ENCODE measurements at regions not wholly inside any gene's neighbourhood (a gene's known extent, or its start where the extent isn't known, plus 50 kb on each side); places are given as distances from the start of the nearest gene placed in this dataset.
A peak's percentile ranks its signal among the peaks of the same experiment; 100 is the strongest.
"Not testable (repeated sequence)": the region's sequence is repeated elsewhere in the genome, so short reads cannot be mapped to it uniquely, and the experiment has no call there.

GRCh38 chr13:24931450-24932251 lies 164.3 kb upstream of the PABPC3 start:
- no peaks in the 10 kb centered on the region for H3K36me3 ChIP-seq (ENCODE audit: control insufficient read depth, insufficient read depth, low read length)
- peak overlapping the region; percentile 56 for H3K4me3 ChIP-seq (ENCODE audit: low read depth, low read length)
- peaks cover 20% of the 10 kb centered on the region for H3K27me3 ChIP-seq (ENCODE audit: control insufficient read depth, insufficient read depth, low read length)
- no peaks in the 10 kb centered on the region for H3K9me3 ChIP-seq (ENCODE audit: control insufficient read depth, insufficient read depth, low read length)
- no peak overlapping the region for H3K9ac ChIP-seq (ENCODE audit: low read depth, low read length)
- peaks cover 10% of the 10 kb centered on the region for H3K4me1 ChIP-seq (ENCODE audit: control insufficient read depth, insufficient read depth, low read length)
- no peak overlapping the region for H3K27ac ChIP-seq (ENCODE audit: low read depth, low read length)

- not testable (repeated sequence) for H3K27ac ChIP-seq (ENCODE audit: low read depth, low read length); H3K9ac ChIP-seq (ENCODE audit: low read depth, low read length)
These were observed 162.6 kb upstream of the PABPC3 start for GRCh38 chr13:24933106-24934023.

GRCh38 chr13:24934024-24934385 lies 161.9 kb upstream of the PABPC3 start:
- H3K4me1 ChIP-seq (ENCODE audit: control insufficient read depth, insufficient read depth, low read length); H3K36me3 ChIP-seq (ENCODE audit: control insufficient read depth, insufficient read depth, low read length); H3K9ac ChIP-seq (ENCODE audit: low read depth, low read length); H3K27ac ChIP-seq (ENCODE audit: low read depth, low read length); H3K4me3 ChIP-seq (ENCODE audit: low read depth, low read length); H3K9me3 ChIP-seq (ENCODE audit: control insufficient read depth, insufficient read depth, low read length): not testable (repeated sequence)
- H3K27me3 ChIP-seq (ENCODE audit: control insufficient read depth, insufficient read depth, low read length) = peaks cover 20% of the 10 kb centered on the region

More at GRCh38 chr13:24933106-24934023, 162.6 kb upstream of the PABPC3 start:
- not testable (repeated sequence) for H3K4me1 ChIP-seq (ENCODE audit: control insufficient read depth, insufficient read depth, low read length); H3K36me3 ChIP-seq (ENCODE audit: control insufficient read depth, insufficient read depth, low read length); H3K9me3 ChIP-seq (ENCODE audit: control insufficient read depth, insufficient read depth, low read length); H3K4me3 ChIP-seq (ENCODE audit: low read depth, low read length)
- peaks cover 20% of the 10 kb centered on the region for H3K27me3 ChIP-seq (ENCODE audit: control insufficient read depth, insufficient read depth, low read length)

- Histone ChIP-seq H3K27ac (ENCODE audit: low read depth, low read length) (no peak overlapping the region), H3K36me3 (ENCODE audit: control insufficient read depth, insufficient read depth, low read length) (no peaks in the 10 kb centered on the region), H3K4me3 (ENCODE audit: low read depth, low read length) (no peak overlapping the region), H3K9me3 (ENCODE audit: control insufficient read depth, insufficient read depth, low read length) (peaks cover 5% of the 10 kb centered on the region; the same call in 1 of the 2 replicates), H3K9ac (ENCODE audit: low read depth, low read length) (no peak overlapping the region), H3K4me1 (ENCODE audit: control insufficient read depth, insufficient read depth, low read length) (0 out of 2 replicates have a peak, but pooled peaks cover 5% of the 10 kb centered on the region), H3K27me3 (ENCODE audit: control insufficient read depth, insufficient read depth, low read length) (no peaks in the 10 kb centered on the region)
These were observed 157.0 kb upstream of the PABPC3 start for GRCh38 chr13:24938966-24939365.

- not testable (repeated sequence) for H3K27me3 ChIP-seq (ENCODE audit: control insufficient read depth, insufficient read depth, low read length); H3K9me3 ChIP-seq (ENCODE audit: control insufficient read depth, insufficient read depth, low read length); H3K9ac ChIP-seq (ENCODE audit: low read depth, low read length); H3K4me1 ChIP-seq (ENCODE audit: control insufficient read depth, insufficient read depth, low read length); H3K4me3 ChIP-seq (ENCODE audit: low read depth, low read length); H3K36me3 ChIP-seq (ENCODE audit: control insufficient read depth, insufficient read depth, low read length); H3K27ac ChIP-seq (ENCODE audit: low read depth, low read length)
These were observed 154.8 kb upstream of the PABPC3 start for GRCh38 chr13:24941023-24941713.

GRCh38 chr13:24943136-24943535 lies 152.8 kb upstream of the PABPC3 start:
- H3K27ac ChIP-seq (ENCODE audit: low read depth, low read length) = no peak overlapping the region
- H3K36me3 ChIP-seq (ENCODE audit: control insufficient read depth, insufficient read depth, low read length) = no peaks in the 10 kb centered on the region
- H3K9ac ChIP-seq (ENCODE audit: low read depth, low read length) = no peak overlapping the region
- H3K4me1 ChIP-seq (ENCODE audit: control insufficient read depth, insufficient read depth, low read length) = 0 out of 2 replicates have a peak, but pooled peaks cover 5% of the 10 kb centered on the region
- peaks cover 5% of the 10 kb centered on the region; the same call in 1 of the 2 replicates for H3K9me3 ChIP-seq (ENCODE audit: control insufficient read depth, insufficient read depth, low read length)
- H3K27me3 ChIP-seq (ENCODE audit: control insufficient read depth, insufficient read depth, low read length) = no peaks in the 10 kb centered on the region
- no peak overlapping the region for H3K4me3 ChIP-seq (ENCODE audit: low read depth, low read length)

GRCh38 chr13:24944073-24944472 lies 151.9 kb upstream of the PABPC3 start:
- H3K9me3 ChIP-seq (ENCODE audit: control insufficient read depth, insufficient read depth, low read length); H3K27ac ChIP-seq (ENCODE audit: low read depth, low read length); H3K4me3 ChIP-seq (ENCODE audit: low read depth, low read length); H3K36me3 ChIP-seq (ENCODE audit: control insufficient read depth, insufficient read depth, low read length); H3K9ac ChIP-seq (ENCODE audit: low read depth, low read length); H3K4me1 ChIP-seq (ENCODE audit: control insufficient read depth, insufficient read depth, low read length); H3K27me3 ChIP-seq (ENCODE audit: control insufficient read depth, insufficient read depth, low read length): not testable (repeated sequence)

GRCh38 chr13:24948977-24949376 lies 147.0 kb upstream of the PABPC3 start:
- H3K27ac ChIP-seq (ENCODE audit: low read depth, low read length); H3K4me1 ChIP-seq (ENCODE audit: control insufficient read depth, insufficient read depth, low read length); H3K4me3 ChIP-seq (ENCODE audit: low read depth, low read length); H3K27me3 ChIP-seq (ENCODE audit: control insufficient read depth, insufficient read depth, low read length); H3K9me3 ChIP-seq (ENCODE audit: control insufficient read depth, insufficient read depth, low read length); H3K9ac ChIP-seq (ENCODE audit: low read depth, low read length); H3K36me3 ChIP-seq (ENCODE audit: control insufficient read depth, insufficient read depth, low read length): not testable (repeated sequence)

GRCh38 chr13:24950611-24951010 lies 145.3 kb upstream of the PABPC3 start:
- not testable (repeated sequence) for H3K27ac ChIP-seq (ENCODE audit: low read depth, low read length); H3K9me3 ChIP-seq (ENCODE audit: control insufficient read depth, insufficient read depth, low read length); H3K36me3 ChIP-seq (ENCODE audit: control insufficient read depth, insufficient read depth, low read length); H3K9ac ChIP-seq (ENCODE audit: low read depth, low read length); H3K4me3 ChIP-seq (ENCODE audit: low read depth, low read length); H3K27me3 ChIP-seq (ENCODE audit: control insufficient read depth, insufficient read depth, low read length); H3K4me1 ChIP-seq (ENCODE audit: control insufficient read depth, insufficient read depth, low read length)

- H3K9ac ChIP-seq (ENCODE audit: low read depth, low read length) = not testable (repeated sequence)
These were observed 128.0 kb upstream of the PABPC3 start for GRCh38 chr13:24967970-24968369.

GRCh38 chr13:24968416-24968815 lies 127.5 kb upstream of the PABPC3 start:
- not testable (repeated sequence) for H3K36me3 ChIP-seq (ENCODE audit: control insufficient read depth, insufficient read depth, low read length); H3K27ac ChIP-seq (ENCODE audit: low read depth, low read length); H3K4me1 ChIP-seq (ENCODE audit: control insufficient read depth, insufficient read depth, low read length); H3K9ac ChIP-seq (ENCODE audit: low read depth, low read length); H3K9me3 ChIP-seq (ENCODE audit: control insufficient read depth, insufficient read depth, low read length); H3K27me3 ChIP-seq (ENCODE audit: control insufficient read depth, insufficient read depth, low read length)
- peak overlapping the region; percentile 60 for H3K4me3 ChIP-seq (ENCODE audit: low read depth, low read length)

More at GRCh38 chr13:24967970-24968369, 128.0 kb upstream of the PABPC3 start:
- H3K27me3 ChIP-seq (ENCODE audit: control insufficient read depth, insufficient read depth, low read length); H3K9me3 ChIP-seq (ENCODE audit: control insufficient read depth, insufficient read depth, low read length); H3K36me3 ChIP-seq (ENCODE audit: control insufficient read depth, insufficient read depth, low read length); H3K4me1 ChIP-seq (ENCODE audit: control insufficient read depth, insufficient read depth, low read length); H3K27ac ChIP-seq (ENCODE audit: low read depth, low read length): not testable (repeated sequence)
- H3K4me3 ChIP-seq (ENCODE audit: low read depth, low read length) = peak overlapping the region; percentile 60

All from HUES48 (cell line).